ENCODE measurements at regions not wholly inside any gene's neighbourhood (a gene's known extent, or its start where the extent isn't known, plus 50 kb on each side); places are given as distances from the start of the nearest gene placed in this dataset.

GRCh38 chr9:126754436-126755316, 50.2 kb upstream of the ZBTB43 start:
- in situ Hi-C loops (cut with HindIII; ENCODE audit: extremely low pct_ligation_motif_present, low pct_unique_long_range_greater_than_20kb) (no loop called here), intact Hi-C loops (cut with micrococcal nuclease; ENCODE audit: unreplicated experiment) (no loop called here)
- Histone ChIP-seq H3K4me3 (replicated peaks in 1 of 3; ENCODE audit: insufficient read depth in 1 of 3, low read depth in 2 of 3, low read length in 3 of 3) (no peak overlapping the region), H4K20me1 (ENCODE audit: insufficient read depth, low read length) (no peaks in the 10 kb centered on the region), H3K27ac (ENCODE audit: extremely low read length, insufficient read depth, low read length) (no peak overlapping the region), H3K27me3 (ENCODE audit: control insufficient read depth in 1 of 2, insufficient read depth in 2 of 2, low read length in 2 of 2) (peaks cover 1 to 36% of the 10 kb centered on the region in 2 experiments; a peak in 3 of 5 replicates), H3K9ac (ENCODE audit: insufficient read depth, low read depth, low read length) (no peak overlapping the region), H3K4me2 (ENCODE audit: low read depth, low read length) (no peak overlapping the region), H3K9me3 (ENCODE audit: low read length) (no peaks in the 10 kb centered on the region), H3K4me1 (ENCODE audit: insufficient read depth, low read length) (peaks cover 7% of the 10 kb centered on the region; the same call in 1 of the 2 replicates), H2AFZ (ENCODE audit: low read length) (no peak overlapping the region), H3K36me3 (replicated peaks in 1 of 2; ENCODE audit: control insufficient read depth in 1 of 2, insufficient read depth in 2 of 2, low read length in 2 of 2) (no peaks in the 10 kb centered on the region), H3K79me2 (ENCODE audit: insufficient read depth, low read length) (no peaks in the 10 kb centered on the region)
- ATAC-seq (no peak), FAIRE-seq (no peak), DNase-seq (ENCODE audit: low spot score) (no peak)
- BruUV-seq (replicated peaks): no TSS peak
- POLR2A ChIA-PET: no interaction called here
- 24% methylated on average over 11 of the region's 19 CpGs for WGBS (ENCODE audit: low lambda C conversion rate)
- CTCF ChIA-PET (ENCODE audit: low intra/inter-chr PET ratio, low total read pairs): no interaction called here
- TF ChIP-seq, protein P1, sequence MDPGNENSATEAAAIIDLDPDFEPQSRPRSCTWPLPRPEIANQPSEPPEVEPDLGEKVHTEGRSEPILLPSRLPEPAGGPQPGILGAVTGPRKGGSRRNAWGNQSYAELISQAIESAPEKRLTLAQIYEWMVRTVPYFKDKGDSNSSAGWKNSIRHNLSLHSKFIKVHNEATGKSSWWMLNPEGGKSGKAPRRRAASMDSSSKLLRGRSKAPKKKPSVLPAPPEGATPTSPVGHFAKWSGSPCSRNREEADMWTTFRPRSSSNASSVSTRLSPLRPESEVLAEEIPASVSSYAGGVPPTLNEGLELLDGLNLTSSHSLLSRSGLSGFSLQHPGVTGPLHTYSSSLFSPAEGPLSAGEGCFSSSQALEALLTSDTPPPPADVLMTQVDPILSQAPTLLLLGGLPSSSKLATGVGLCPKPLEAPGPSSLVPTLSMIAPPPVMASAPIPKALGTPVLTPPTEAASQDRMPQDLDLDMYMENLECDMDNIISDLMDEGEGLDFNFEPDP (CRISPR knock-in tag; conservative IDR thresholded peaks at IDR 0.05): no peak
- TF ChIP-seq ATF7-NPFF (CRISPR knock-in tag; IDR thresholded peaks at IDR 0.05; ENCODE audit: low read depth) (no peak), SNRNP70 (IDR thresholded peaks at IDR 0.05; ENCODE audit: low read depth, low read length) (no peak), ZNF503 (CRISPR knock-in tag; IDR thresholded peaks at IDR 0.05) (no peak), NCOA1 (CRISPR knock-in tag; IDR thresholded peaks at IDR 0.05) (no peak)
- TF ChIP-seq, protein P2, sequence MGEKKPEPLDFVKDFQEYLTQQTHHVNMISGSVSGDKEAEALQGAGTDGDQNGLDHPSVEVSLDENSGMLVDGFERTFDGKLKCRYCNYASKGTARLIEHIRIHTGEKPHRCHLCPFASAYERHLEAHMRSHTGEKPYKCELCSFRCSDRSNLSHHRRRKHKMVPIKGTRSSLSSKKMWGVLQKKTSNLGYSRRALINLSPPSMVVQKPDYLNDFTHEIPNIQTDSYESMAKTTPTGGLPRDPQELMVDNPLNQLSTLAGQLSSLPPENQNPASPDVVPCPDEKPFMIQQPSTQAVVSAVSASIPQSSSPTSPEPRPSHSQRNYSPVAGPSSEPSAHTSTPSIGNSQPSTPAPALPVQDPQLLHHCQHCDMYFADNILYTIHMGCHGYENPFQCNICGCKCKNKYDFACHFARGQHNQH (CRISPR knock-in tag; IDR thresholded peaks at IDR 0.05): no peak
- TF ChIP-seq, protein P3, sequence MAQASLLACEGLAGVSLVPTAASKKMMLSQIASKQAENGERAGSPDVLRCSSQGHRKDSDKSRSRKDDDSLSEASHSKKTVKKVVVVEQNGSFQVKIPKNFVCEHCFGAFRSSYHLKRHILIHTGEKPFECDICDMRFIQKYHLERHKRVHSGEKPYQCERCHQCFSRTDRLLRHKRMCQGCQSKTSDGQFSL (CRISPR knock-in tag; IDR thresholded peaks at IDR 0.05): no peak

All from HepG2 (cell line).